ENCODE measurements at regions not wholly inside any gene's neighbourhood (a gene's known extent, or its start where the extent isn't known, plus 50 kb on each side); places are given as distances from the start of the nearest gene placed in this dataset.

- POLR2A ChIA-PET, result no interaction called here
- intact Hi-C loops (cut with micrococcal nuclease), result no loop called here
Observed at GRCh38 chr5:113735751-113736150, 222.3 kb downstream of the YTHDC2 start.

DNA sequence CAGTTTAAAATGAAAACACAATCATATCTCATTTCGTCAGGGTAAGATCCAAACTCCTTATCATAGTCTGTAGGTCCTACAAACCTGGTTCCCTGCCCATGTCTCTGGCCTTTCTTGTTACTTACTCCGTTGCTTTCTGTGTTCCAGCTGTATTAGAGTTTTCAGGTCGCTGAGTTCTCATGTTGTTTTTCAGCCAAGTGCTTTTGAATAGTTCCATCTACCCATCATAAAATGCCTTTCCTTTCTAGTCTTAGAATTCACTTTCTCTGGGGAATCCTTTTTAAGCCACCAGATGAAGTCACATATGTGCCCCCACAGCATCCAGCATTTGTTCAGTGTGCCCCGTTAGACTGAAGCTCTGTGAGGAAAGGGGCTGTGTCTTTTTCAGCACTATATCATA, 228.7 kb downstream of the YTHDC2 start:
- no peak overlapping the region for H3K4me3 ChIP-seq (replicated peaks in 1 of 2; ENCODE audit: low read depth in 1 of 2, low read length in 2 of 2)
- no peaks in the 10 kb centered on the region for H3K36me3 ChIP-seq (ENCODE audit: control insufficient read depth in 1 of 2, insufficient read depth in 2 of 2, low read length in 2 of 2)
- CTCF ChIA-PET, result no interaction called here
- no peak overlapping the region for H3K4me2 ChIP-seq (ENCODE audit: low read length)
- H3K27ac ChIP-seq (ENCODE audit: low read depth, low read length), result no peak overlapping the region
- H3K4me1 ChIP-seq (ENCODE audit: control insufficient read depth in 1 of 2, insufficient read depth in 2 of 2, low read length in 2 of 2), result no peaks in the 10 kb centered on the region
- 0 out of 2 replicates have a peak, but pooled peaks cover 8% of the 10 kb centered on the region for H3K27me3 ChIP-seq (ENCODE audit: insufficient read depth, low read length)
- no peak for ATAC-seq
- no peak overlapping the region for H3K9ac ChIP-seq (ENCODE audit: low read length)
- no peak overlapping the region for H2AFZ ChIP-seq (ENCODE audit: low read depth, low read length, poor library complexity, severe bottlenecking)
- H3K9me3 ChIP-seq (ENCODE audit: control insufficient read depth in 1 of 2, insufficient read depth in 1 of 2, low read depth in 1 of 2, low read length in 2 of 2), result no peaks in the 10 kb centered on the region
- H4K20me1 ChIP-seq (ENCODE audit: insufficient read depth), result no peaks in the 10 kb centered on the region
- intact Hi-C loops (cut with micrococcal nuclease), result no loop called here
- no peaks in the 10 kb centered on the region for H3K9me2 ChIP-seq (ENCODE audit: insufficient read depth)
- RAD21 ChIA-PET (ENCODE audit: low non-redundant PET in 1 of 2, low total read pairs in 2 of 2, uncharacterized antibody in 2 of 2, unreplicated experiment in 2 of 2), result no interaction called here
- DNase-seq (ENCODE audit: low read depth, low spot score), result no peak
- POLR2A ChIA-PET, result no interaction called here
- BruUV-seq (replicated peaks), result no TSS peak
- H3K79me2 ChIP-seq (ENCODE audit: insufficient read depth, low read length), result no peaks in the 10 kb centered on the region
- TF ChIP-seq, protein P1, sequence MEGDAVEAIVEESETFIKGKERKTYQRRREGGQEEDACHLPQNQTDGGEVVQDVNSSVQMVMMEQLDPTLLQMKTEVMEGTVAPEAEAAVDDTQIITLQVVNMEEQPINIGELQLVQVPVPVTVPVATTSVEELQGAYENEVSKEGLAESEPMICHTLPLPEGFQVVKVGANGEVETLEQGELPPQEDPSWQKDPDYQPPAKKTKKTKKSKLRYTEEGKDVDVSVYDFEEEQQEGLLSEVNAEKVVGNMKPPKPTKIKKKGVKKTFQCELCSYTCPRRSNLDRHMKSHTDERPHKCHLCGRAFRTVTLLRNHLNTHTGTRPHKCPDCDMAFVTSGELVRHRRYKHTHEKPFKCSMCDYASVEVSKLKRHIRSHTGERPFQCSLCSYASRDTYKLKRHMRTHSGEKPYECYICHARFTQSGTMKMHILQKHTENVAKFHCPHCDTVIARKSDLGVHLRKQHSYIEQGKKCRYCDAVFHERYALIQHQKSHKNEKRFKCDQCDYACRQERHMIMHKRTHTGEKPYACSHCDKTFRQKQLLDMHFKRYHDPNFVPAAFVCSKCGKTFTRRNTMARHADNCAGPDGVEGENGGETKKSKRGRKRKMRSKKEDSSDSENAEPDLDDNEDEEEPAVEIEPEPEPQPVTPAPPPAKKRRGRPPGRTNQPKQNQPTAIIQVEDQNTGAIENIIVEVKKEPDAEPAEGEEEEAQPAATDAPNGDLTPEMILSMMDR (IDR thresholded peaks at IDR 0.05 in 2 of 3, conservative IDR thresholded peaks at IDR 0.05 in 1 of 3; ENCODE audit: borderline replicate concordance in 1 of 3, insufficient read depth in 1 of 3, low read depth in 2 of 3, low read length in 2 of 3), result no peak
- TF ChIP-seq YY1 (IDR thresholded peaks at IDR 0.05; ENCODE audit: extremely low read depth, insufficient replicate concordance, low read depth, low read length) (no peak), CEBPB (IDR thresholded peaks at IDR 0.05; ENCODE audit: low read depth) (no peak), CBX3 (IDR thresholded peaks at IDR 0.05; ENCODE audit: low read depth) (no peak), POLR2AphosphoS5 (IDR thresholded peaks at IDR 0.05; ENCODE audit: low read depth, low read length) (no peak), RAD21 (IDR thresholded peaks at IDR 0.05; ENCODE audit: low read depth) (no peak), ELF1 (IDR thresholded peaks at IDR 0.05; ENCODE audit: borderline replicate concordance, low read depth) (no peak), ZNF274 (IDR thresholded peaks at IDR 0.05; ENCODE audit: low read depth, low read length) (no peak), ATF3 (IDR thresholded peaks at IDR 0.05) (no peak), SP1 (IDR thresholded peaks at IDR 0.05; ENCODE audit: low read depth) (no peak), EZH2 (IDR thresholded peaks at IDR 0.05) (no peak)
- TF ChIP-seq, protein P2, sequence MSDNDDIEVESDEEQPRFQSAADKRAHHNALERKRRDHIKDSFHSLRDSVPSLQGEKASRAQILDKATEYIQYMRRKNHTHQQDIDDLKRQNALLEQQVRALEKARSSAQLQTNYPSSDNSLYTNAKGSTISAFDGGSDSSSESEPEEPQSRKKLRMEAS (IDR thresholded peaks at IDR 0.05), result no peak

More at GRCh38 chr5:113735751-113736150, 222.3 kb downstream of the YTHDC2 start:
- H3K4me2 ChIP-seq (ENCODE audit: low read length), result no peak overlapping the region
- ATAC-seq (no peak), DNase-seq (ENCODE audit: low read depth, low spot score) (no peak)
- no peaks in the 10 kb centered on the region for H4K20me1 ChIP-seq (ENCODE audit: insufficient read depth)
- TF ChIP-seq CEBPB (IDR thresholded peaks at IDR 0.05; ENCODE audit: low read depth), result no peak
- TF ChIP-seq ZNF274 (IDR thresholded peaks at IDR 0.05; ENCODE audit: low read depth, low read length), result no peak
- TF ChIP-seq TCF7L2 (IDR thresholded peaks at IDR 0.05; ENCODE audit: borderline replicate concordance, extremely low read depth, insufficient read depth, insufficient read length), result no peak
- no peak for TF ChIP-seq EZH2 (IDR thresholded peaks at IDR 0.05)
- TF ChIP-seq POLR2AphosphoS5 (IDR thresholded peaks at IDR 0.05; ENCODE audit: low read depth, low read length), result no peak
- no peak overlapping the region for H2AFZ ChIP-seq (ENCODE audit: low read depth, low read length, poor library complexity, severe bottlenecking)
- H3K9me2 ChIP-seq (ENCODE audit: insufficient read depth), result no peaks in the 10 kb centered on the region
- no TSS peak for BruUV-seq (replicated peaks)
- no peaks in the 10 kb centered on the region for H3K4me1 ChIP-seq (ENCODE audit: control insufficient read depth in 1 of 2, insufficient read depth in 2 of 2, low read length in 2 of 2)
- no peak overlapping the region for H3K4me3 ChIP-seq (replicated peaks in 1 of 2; ENCODE audit: low read depth in 1 of 2, low read length in 2 of 2)
- no peak overlapping the region for H3K27ac ChIP-seq (ENCODE audit: low read depth, low read length)
- CTCF ChIA-PET, result no interaction called here
- H3K79me2 ChIP-seq (ENCODE audit: insufficient read depth, low read length), result no peaks in the 10 kb centered on the region
- no peaks in the 10 kb centered on the region for H3K9me3 ChIP-seq (ENCODE audit: control insufficient read depth in 1 of 2, insufficient read depth in 1 of 2, low read depth in 1 of 2, low read length in 2 of 2)
- RAD21 ChIA-PET (ENCODE audit: low non-redundant PET in 1 of 2, low total read pairs in 2 of 2, uncharacterized antibody in 2 of 2, unreplicated experiment in 2 of 2), result interaction anchor here in 1 of 2 experiments (0.6 kb wide), 1 partner anchor 373 kb away, joined by 3 read pairs; no protein-coding TSS in a partner anchor
- no peaks in the 10 kb centered on the region for H3K36me3 ChIP-seq (ENCODE audit: control insufficient read depth in 1 of 2, insufficient read depth in 2 of 2, low read length in 2 of 2)
- no peak overlapping the region for H3K9ac ChIP-seq (ENCODE audit: low read length)
- H3K27me3 ChIP-seq (ENCODE audit: insufficient read depth, low read length), result 0 out of 2 replicates have a peak, but pooled peaks cover 8% of the 10 kb centered on the region
